Psoas muscle (tissue), 7 donors: ENCODE measurements at regions not wholly inside any gene's neighbourhood (a gene's known extent, or its start where the extent isn't known, plus 50 kb on each side); places are given as distances from the start of the nearest gene placed in this dataset.
"Not testable (repeated sequence)": the region's sequence is repeated elsewhere in the genome, so short reads cannot be mapped to it uniquely, and the experiment has no call there.

Experiments
- ATAC-seq, 4 donors: fragments of 200-7000 bp; cut with Tn5 transposase; one replicate each; pipeline ENCODE4 v1.9.1; 2020; ENCODE audit warnings: moderate library complexity in 3 of 4, mild to moderate bottlenecking in 2 of 4
- DNase-seq, 2 donors: peaks; one replicate each; pipeline ENCODE4 v3.0.0-alpha.2; 2020
- H3K27ac ChIP-seq: fragments of 200-600 bp; one replicate; pipeline ENCODE4 v1.8.0; 2022
- H3K27me3 ChIP-seq, 3 donors: fragments of 200-600 bp in 1 of 3; one replicate each; pipeline versions ENCODE4 v1.6.1 to v1.8.0; 2013 to 2022; ENCODE audit warnings: low read length in 2 of 3, mild to moderate bottlenecking in 2 of 3, moderate library complexity in 1 of 3; ENCODE audit not compliant: insufficient read depth in 3 of 3
- H3K36me3 ChIP-seq, 2 donors: fragments of 200-600 bp in 1 of 2; one replicate each; pipeline versions ENCODE4 v1.6.1 to v1.8.0; 2013 to 2022; ENCODE audit warnings: low read depth in 1 of 2, mild to moderate bottlenecking in 1 of 2, moderate library complexity in 1 of 2; ENCODE audit not compliant: insufficient read depth in 1 of 2
- H3K4me1 ChIP-seq: fragments of 200-600 bp; one replicate; pipeline ENCODE4 v1.8.0; 2022
- H3K4me3 ChIP-seq: fragments of 200-600 bp; one replicate; pipeline ENCODE4 v1.8.0; 2022; ENCODE audit warnings: mild to moderate bottlenecking
- H3K9me3 ChIP-seq: fragments of 200-600 bp; one replicate; pipeline ENCODE4 v1.8.0; 2022
- CTCF ChIP-seq: fragments of 200-600 bp; IDR thresholded peaks from one replicate; pipeline ENCODE4 v1.8.0; 2022; ENCODE audit warnings: antibody characterized with exemption
- WGBS, 3 donors: extraction: QIAGEN DNeasy Blood & Tissue Kit; methylation state at CpG; one replicate each; pipeline versions ENCODE4 v1.1.6 to v1.1.7; 2013; 5-methylcytosine and 5-hydroxymethylcytosine counted together
- intact Hi-C, 2 donors: fragments of 100-400 bp; cut with DNase I; formaldehyde crosslinking; loops; one replicate each; pipeline versions ENCODE4 v1.11.0 to v1.14.2; 2022
- donor health status: healthy with polysubstance abuse.
- donor health status: DM: no; HTN: no; CAD: no; lungs with moderate emphysema.
- donor health status: Bipolar disorder and iron deficiency.
- donor health status: healthy.
- donor health status: DM: yes; HTN: yes; CAD: no.
- donor health status: DM: no; HTN: no; CAD: no.
- donor health status: DM: yes; HTN: yes; CAD: no.

- intact Hi-C loops, H3K4me1 ChIP-seq, DNase-seq, H3K4me3 ChIP-seq, ATAC-seq, H3K27me3 ChIP-seq, H3K27ac ChIP-seq, H3K36me3 ChIP-seq, H3K9me3 ChIP-seq: not testable (repeated sequence)
- TF ChIP-seq CTCF = peak; percentile 19
- 19 to 30% (median 25%) methylated on average over 1 of the region's 1 CpG for WGBS, 3 donors
These were observed 93.0 kb upstream of the TRIM77 start for GRCh38 chr11:89616999-89617602.

- H3K9me3 ChIP-seq, ATAC-seq, H3K4me3 ChIP-seq, intact Hi-C loops, H3K4me1 ChIP-seq, DNase-seq, H3K36me3 ChIP-seq, H3K27me3 ChIP-seq, H3K27ac ChIP-seq: not testable (repeated sequence)
- WGBS, 3 donors = 30 to 31% (median 31%) methylated on average over 3 of the region's 3 CpGs
These were observed 89.4 kb upstream of the TRIM77 start for GRCh38 chr11:89620721-89621120.

GRCh38 chr11:89625171-89625570 is 84.9 kb upstream of the TRIM77 start:
- DNase-seq = no peak
- H3K9me3 ChIP-seq = no peaks in the 10 kb centered on the region
- WGBS, 3 donors = 74 to 86% (median 84%) methylated on average over 6 of the region's 6 CpGs
- H3K4me3 ChIP-seq = no peak overlapping the region
- intact Hi-C loops = no loop called here
- H3K27ac ChIP-seq = no peak overlapping the region
- no peaks in the 10 kb centered on the region for H3K36me3 ChIP-seq
- TF ChIP-seq CTCF = no peak
- no peaks in the 10 kb centered on the region for H3K27me3 ChIP-seq
- ATAC-seq = no peak
- no peaks in the 10 kb centered on the region for H3K4me1 ChIP-seq

GRCh38 chr11:89626366-89626765 is 83.7 kb upstream of the TRIM77 start:
- Histone ChIP-seq H3K4me3 (no peak overlapping the region), H3K36me3 (no peaks in the 10 kb centered on the region), H3K4me1 (no peaks in the 10 kb centered on the region), H3K27me3 (no peaks in the 10 kb centered on the region), H3K27ac (no peak overlapping the region), H3K9me3 (no peaks in the 10 kb centered on the region)
- intact Hi-C loops = no loop called here
- no peak for ATAC-seq
- no peak for TF ChIP-seq CTCF
- DNase-seq = no peak

GRCh38 chr11:89626881-89627280 is 83.2 kb upstream of the TRIM77 start:
- intact Hi-C loops, H3K27me3 ChIP-seq, H3K4me1 ChIP-seq, H3K36me3 ChIP-seq, H3K27ac ChIP-seq, ATAC-seq, H3K4me3 ChIP-seq, H3K9me3 ChIP-seq, DNase-seq: not testable (repeated sequence)
- 66 to 81% (median 69%) methylated on average over 2 of the region's 2 CpGs for WGBS, 3 donors

- ATAC-seq (no peak), DNase-seq (no peak)
- Histone ChIP-seq H3K36me3 (no peaks in the 10 kb centered on the region), H3K4me3 (no peak overlapping the region), H3K27me3 (no peaks in the 10 kb centered on the region), H3K9me3 (no peaks in the 10 kb centered on the region), H3K4me1 (no peaks in the 10 kb centered on the region), H3K27ac (no peak overlapping the region)
- TF ChIP-seq CTCF = no peak
- intact Hi-C loops = no loop called here
- WGBS, 3 donors = 74 to 83% (median 80%) methylated on average over 1 of the region's 1 CpG
These were observed 76.9 kb upstream of the TRIM77 start for GRCh38 chr11:89633135-89633705.

GRCh38 chr11:89640777-89641176 is 69.3 kb upstream of the TRIM77 start:
- DNase-seq, H3K4me1 ChIP-seq, H3K27ac ChIP-seq, ATAC-seq, intact Hi-C loops, H3K4me3 ChIP-seq, H3K27me3 ChIP-seq, H3K9me3 ChIP-seq, H3K36me3 ChIP-seq: not testable (repeated sequence)
- 71 to 86% (median 81%) methylated on average over 3 of the region's 3 CpGs for WGBS, 3 donors

GRCh38 chr11:89648232-89648631 is 61.9 kb upstream of the TRIM77 start:
- H3K27me3 ChIP-seq, ATAC-seq, H3K36me3 ChIP-seq, H3K4me1 ChIP-seq, H3K27ac ChIP-seq, H3K9me3 ChIP-seq, H3K4me3 ChIP-seq, intact Hi-C loops, DNase-seq: not testable (repeated sequence)
- WGBS, 3 donors = 61 to 71% (median 62%) methylated on average over 1 of the region's 1 CpG
